GM18867 (cell line): ENCODE measurements at regions not wholly inside any gene's neighbourhood (a gene's known extent, or its start where the extent isn't known, plus 50 kb on each side); places are given as distances from the start of the nearest gene placed in this dataset.

Experiments
- ATAC-seq: cut with Tn5 transposase; IDR thresholded peaks from one replicate; pipeline ENCODE4 v1.9.1; 2021; ENCODE audit warnings: mild to moderate bottlenecking, moderate library complexity; ENCODE audit not compliant: unreplicated experiment

GRCh38 chr12:78764913-78765312 lies 99.7 kb upstream of the SYT1 start:
- no peak for ATAC-seq

DNA sequence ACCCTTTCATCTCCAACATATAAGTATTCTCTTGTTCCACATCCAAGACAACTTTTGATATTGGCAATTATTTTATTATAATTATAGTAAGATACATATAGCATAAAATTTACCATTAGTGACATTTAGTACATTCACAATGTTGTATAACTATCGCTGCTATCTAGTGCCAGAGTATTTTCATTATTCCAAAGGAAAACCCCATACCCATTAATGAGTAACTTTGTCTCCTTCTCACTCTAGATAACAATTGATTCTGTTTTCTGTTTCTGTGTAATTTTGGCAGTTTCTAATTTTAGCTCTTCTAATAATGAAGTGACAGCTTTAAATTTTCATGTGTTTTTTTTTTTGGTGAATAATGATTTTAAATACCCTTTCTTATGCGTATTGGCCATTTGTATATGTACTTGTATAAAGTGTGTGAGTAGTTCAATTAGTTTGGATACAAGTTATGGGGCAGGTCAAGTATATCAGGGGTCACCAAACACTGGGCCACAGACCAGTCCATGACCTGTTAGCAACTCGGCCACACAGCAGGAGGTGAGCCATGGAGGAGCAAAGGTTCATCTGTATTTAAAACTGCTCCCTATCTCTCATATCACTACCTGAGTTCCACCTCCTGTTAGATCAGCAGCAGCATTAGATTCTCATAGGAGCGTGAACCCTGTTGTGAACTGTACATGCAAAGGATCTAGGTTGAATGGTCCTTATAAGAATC lies 97.2 kb upstream of the SYT1 start:
- no peak for ATAC-seq

GRCh38 chr12:78778339-78778738 lies 86.2 kb upstream of the SYT1 start:
- ATAC-seq = no peak

- no peak for ATAC-seq
These were observed 77.0 kb upstream of the SYT1 start for GRCh38 chr12:78787576-78787975.

DNA sequence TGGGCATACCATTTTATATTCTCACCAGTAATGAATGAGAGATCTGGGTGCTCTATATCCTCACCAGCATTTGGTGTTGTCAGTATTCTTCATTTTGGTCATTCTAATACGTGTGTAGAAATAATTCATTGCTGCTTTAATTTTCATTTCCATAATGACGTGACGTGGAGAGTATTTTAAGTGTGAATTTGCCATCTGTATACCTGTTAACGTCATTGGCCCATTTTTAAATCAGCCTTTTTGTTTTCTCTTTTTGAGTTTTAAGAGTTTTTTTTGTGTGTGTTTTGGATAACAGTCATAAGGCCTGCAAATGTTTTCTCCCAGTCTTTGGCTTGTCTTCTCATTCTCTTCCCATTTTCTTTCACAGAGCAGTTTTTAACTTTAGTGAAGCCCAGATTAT lies 74.4 kb upstream of the SYT1 start:
- ATAC-seq = no peak

DNA sequence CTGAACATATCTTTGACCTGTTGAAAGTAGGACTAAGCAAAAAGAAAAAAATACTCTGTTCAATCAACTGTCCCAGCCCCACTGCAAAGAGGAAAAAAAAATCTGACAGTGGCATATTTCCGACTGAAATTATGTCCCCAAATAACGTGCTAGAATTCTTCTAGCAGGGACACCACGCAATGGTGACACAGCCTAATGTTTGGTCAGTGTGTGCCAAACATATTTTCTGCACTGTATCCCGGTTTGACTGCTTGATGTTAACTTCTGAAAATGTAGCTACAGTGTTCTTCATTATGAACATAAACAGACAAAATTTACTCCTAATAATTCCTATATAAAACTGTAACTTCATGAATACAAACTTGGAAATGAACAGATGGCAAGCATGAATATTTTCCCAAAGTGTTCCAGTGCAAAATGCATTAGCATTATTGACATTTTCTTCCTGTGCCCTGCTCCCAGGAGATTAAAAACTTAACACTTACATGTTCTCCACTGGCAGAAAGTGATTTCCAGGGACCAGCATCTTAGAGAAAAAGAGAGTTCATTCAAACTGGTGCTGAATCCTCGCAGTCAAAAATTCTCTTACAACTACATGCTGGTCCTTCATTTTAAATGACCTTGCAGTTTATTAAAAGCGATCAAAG lies 72.4 kb upstream of the SYT1 start:
- no peak for ATAC-seq

DNA sequence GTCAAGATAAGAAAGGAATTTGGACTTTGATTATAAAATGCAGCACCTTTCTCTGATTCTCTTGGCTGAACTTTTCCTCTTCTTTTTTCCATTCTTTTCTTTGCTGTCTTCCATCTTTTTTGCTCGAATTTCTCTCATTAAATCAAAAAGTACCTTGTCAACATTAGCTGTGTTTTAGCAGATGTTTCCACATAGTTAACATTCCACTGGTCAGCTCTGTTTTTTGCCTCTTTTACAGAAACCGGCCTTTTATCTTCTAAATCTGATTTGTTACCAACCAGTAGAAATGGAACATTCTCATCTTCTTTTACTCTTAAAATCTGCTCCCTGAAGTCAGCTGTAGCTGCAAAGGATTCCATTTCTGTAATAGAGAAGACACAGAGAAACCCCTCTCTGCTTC lies 71.1 kb upstream of the SYT1 start:
- ATAC-seq = no peak

GRCh38 chr12:78793982-78794381 lies 70.6 kb upstream of the SYT1 start:
- ATAC-seq = no peak

DNA sequence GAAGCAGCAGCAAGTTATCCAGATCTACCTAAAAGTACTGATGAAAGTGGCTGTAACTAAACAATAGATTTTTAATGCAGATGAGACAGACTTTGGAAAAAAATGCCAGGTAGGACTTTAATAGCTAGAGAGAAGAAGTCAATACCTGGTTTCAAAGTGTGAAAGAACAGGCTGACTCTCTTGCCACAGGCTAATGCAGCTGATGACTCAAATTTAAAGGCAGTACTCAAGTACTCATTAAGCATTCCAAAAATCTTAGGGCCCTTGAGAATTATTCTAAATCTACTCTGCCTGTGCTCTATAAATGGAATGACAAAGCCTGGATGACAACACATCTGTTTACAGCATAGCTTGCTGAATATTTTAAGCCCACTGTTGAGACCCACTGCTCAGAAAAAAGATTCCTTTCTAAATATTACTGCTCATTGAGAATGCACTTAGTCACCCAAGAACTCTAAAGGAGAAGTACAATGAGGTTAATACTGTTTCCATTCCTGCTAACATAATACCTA lies 68.6 kb upstream of the SYT1 start:
- no peak for ATAC-seq

DNA sequence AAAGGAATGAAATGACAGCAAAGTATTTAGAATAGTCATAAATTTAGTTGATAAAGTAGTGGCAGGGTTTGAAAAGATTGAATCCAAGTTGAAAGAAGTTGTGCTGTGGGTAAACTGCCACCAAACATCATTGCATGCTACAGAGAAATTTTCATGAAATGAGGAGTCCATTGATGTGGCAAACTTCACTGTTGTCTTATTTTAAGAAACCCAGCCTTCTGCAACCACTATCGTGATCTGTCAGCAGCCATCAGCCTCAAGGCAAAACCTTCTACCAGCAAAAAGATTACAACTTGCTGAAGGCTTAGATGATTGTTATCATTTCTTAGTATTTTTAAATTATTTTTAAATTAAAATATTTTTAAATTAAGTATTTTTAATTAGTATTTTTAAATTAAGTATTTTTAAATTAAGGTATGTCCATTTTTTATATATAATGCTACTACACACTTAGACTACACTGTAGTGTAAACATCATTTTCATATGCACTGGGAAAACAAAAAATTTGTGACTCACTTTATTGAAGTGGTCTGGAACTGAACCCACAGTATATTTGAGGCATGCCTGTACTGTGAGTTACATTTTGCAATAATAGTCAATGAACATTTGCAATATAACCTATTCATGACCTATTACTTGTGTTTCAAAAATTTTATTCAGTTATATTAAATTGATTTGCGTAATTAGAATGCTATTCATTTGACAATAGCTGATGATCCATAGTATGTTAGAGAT lies 67.2 kb upstream of the SYT1 start:
- ATAC-seq = no peak

DNA sequence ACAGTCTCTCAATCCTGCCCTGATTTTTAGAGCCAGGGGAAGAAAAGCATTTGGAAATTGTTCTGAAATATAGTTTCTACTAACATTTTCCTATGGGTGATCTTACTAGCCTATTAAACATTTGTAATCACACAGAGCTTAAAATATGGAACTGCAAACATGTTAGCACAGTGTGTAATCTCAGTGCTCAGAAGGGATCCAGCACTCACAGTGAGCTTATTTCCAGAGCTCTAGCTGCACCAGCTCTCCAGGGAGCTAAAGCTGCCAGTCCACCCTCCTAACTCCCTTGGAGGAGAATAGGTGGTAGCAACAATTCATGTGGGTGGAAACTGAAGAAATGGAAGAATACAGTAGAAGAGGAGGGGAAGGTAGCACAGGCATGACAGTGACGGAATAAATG lies 64.9 kb upstream of the SYT1 start:
- ATAC-seq = no peak

DNA sequence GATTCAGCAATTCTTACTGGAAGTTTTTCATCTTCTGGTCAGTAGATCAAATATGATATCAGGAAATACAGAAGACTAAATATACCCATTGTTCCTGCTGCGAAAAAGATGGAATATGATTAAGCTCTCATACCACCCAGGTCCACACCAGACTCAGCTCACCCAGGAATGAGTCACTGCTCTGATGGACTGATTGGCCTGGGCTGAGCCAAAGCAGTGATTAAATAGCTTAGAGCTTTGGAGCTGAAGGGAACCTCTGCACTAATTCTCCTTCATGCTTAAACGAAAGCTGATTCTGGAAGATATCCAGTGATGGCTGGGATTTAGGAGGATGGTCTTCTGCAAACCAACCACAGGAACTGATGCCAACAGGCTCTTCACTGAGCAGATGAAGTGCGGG lies 62.0 kb upstream of the SYT1 start:
- ATAC-seq = no peak

DNA sequence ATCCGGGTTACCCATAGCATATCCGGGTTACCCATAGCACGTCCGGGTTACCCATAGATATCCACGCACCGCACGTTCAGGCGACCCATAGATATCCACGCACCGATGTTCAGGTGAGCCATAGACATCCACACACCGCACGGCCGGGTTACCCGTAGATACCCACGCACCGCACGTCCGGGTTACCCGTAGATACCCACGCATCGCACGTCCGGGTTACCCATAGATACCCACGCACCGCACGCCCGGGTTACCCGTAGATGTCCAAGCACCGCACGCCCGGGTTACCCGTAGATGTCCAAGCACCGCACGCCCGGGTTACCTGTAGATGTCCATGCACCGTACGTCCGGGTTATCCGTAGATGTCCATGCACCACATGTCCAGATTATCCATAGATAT lies 60.3 kb upstream of the SYT1 start:
- ATAC-seq = no peak
